MCF 10A (cell line): ENCODE measurements at regions not wholly inside any gene's neighbourhood (a gene's known extent, or its start where the extent isn't known, plus 50 kb on each side); places are given as distances from the start of the nearest gene placed in this dataset.

Source experiments
- BruUV-seq: library from RNA; stranded (reverse); fragments of 400-500 nt; replicated peaks from 2 replicates; lab custom pipeline; 2021; lab: Mats Ljungman, UMichigan
- CTCF ChIA-PET: fragments of 300-600 bp; sonication (Branson Sonifier 250); formaldehyde crosslinking; extraction: SDS; loops from one replicate; lab custom pipeline; 2021; ENCODE audit warnings: antibody characterized with exemption, inconsistent platforms; lab: Yijun Ruan, JAX
- POLR2A ChIA-PET: fragments of 300-600, 350-650 bp; sonication (Branson Sonifier 250); formaldehyde crosslinking; extraction: SDS; loops from one replicate; lab custom pipeline; 2020; ENCODE audit warnings: antibody characterized with exemption, inconsistent platforms; lab: Yijun Ruan, JAX
- DNase-seq: peaks from one replicate; pipeline ENCODE4 v3.0.0-alpha.2; 2018; ENCODE audit not compliant: unreplicated experiment
- H3K27ac Mint-ChIP-seq: one replicate; pipeline ENCODE4 v1.8.0; 2022; ENCODE audit warnings: mild to moderate bottlenecking, low read depth, mixed read lengths; ENCODE audit not compliant: unreplicated experiment
- H3K27me3 Mint-ChIP-seq: one replicate; pipeline ENCODE4 v1.8.0; 2022; ENCODE audit warnings: mixed read lengths; ENCODE audit not compliant: insufficient read depth, unreplicated experiment
- H3K36me3 Mint-ChIP-seq: one replicate; pipeline ENCODE4 v1.8.0; 2022; ENCODE audit warnings: mild to moderate bottlenecking, moderate library complexity, mixed read lengths; ENCODE audit not compliant: insufficient read depth, unreplicated experiment
- H3K4me1 Mint-ChIP-seq: one replicate; pipeline ENCODE4 v1.8.0; 2022; ENCODE audit warnings: mixed read lengths; ENCODE audit not compliant: insufficient read depth, unreplicated experiment
- H3K4me3 Mint-ChIP-seq: one replicate; pipeline ENCODE4 v1.8.0; 2022; ENCODE audit warnings: mild to moderate bottlenecking, moderate library complexity, mixed read lengths; ENCODE audit not compliant: unreplicated experiment
- H3K9me3 Mint-ChIP-seq: one replicate; pipeline ENCODE4 v1.8.0; 2022; ENCODE audit warnings: mixed read lengths; ENCODE audit not compliant: unreplicated experiment
- intact Hi-C: fragments of 100-400 bp; cut with micrococcal nuclease; formaldehyde crosslinking; loops from 2 replicates; pipeline ENCODE4 v1.14.1; 2022
- TF ChIP-seq, protein P1 (sequence below): fragments of 200-600 bp; IDR thresholded peaks from one replicate; pipeline ENCODE4 v1.8.0; 2022; ENCODE audit warnings: antibody characterized with exemption, mild to moderate bottlenecking; ENCODE audit not compliant: unreplicated experiment

DNA sequence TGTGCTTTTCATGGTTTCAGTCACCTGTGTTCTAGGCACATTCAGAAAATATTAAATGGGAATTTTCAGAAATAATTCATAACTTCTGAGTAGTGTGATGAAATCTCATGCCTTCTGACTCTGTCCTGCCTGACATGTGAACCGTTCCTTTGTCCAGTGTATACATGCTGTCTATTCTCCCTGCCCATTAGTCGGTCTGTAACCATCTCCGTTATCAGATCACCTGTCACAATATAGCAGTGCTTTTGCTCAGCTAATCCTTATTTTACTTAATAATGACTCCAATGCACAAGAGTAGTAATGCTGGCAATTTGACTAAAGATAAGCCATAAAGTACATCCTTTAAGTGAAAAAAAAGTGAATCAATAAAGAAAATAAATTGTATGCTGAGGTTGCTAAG is 597.5 kb downstream of the BRINP3 start:
- TF ChIP-seq, protein P1, sequence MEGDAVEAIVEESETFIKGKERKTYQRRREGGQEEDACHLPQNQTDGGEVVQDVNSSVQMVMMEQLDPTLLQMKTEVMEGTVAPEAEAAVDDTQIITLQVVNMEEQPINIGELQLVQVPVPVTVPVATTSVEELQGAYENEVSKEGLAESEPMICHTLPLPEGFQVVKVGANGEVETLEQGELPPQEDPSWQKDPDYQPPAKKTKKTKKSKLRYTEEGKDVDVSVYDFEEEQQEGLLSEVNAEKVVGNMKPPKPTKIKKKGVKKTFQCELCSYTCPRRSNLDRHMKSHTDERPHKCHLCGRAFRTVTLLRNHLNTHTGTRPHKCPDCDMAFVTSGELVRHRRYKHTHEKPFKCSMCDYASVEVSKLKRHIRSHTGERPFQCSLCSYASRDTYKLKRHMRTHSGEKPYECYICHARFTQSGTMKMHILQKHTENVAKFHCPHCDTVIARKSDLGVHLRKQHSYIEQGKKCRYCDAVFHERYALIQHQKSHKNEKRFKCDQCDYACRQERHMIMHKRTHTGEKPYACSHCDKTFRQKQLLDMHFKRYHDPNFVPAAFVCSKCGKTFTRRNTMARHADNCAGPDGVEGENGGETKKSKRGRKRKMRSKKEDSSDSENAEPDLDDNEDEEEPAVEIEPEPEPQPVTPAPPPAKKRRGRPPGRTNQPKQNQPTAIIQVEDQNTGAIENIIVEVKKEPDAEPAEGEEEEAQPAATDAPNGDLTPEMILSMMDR = no peak
- intact Hi-C loops = no loop called here

DNA sequence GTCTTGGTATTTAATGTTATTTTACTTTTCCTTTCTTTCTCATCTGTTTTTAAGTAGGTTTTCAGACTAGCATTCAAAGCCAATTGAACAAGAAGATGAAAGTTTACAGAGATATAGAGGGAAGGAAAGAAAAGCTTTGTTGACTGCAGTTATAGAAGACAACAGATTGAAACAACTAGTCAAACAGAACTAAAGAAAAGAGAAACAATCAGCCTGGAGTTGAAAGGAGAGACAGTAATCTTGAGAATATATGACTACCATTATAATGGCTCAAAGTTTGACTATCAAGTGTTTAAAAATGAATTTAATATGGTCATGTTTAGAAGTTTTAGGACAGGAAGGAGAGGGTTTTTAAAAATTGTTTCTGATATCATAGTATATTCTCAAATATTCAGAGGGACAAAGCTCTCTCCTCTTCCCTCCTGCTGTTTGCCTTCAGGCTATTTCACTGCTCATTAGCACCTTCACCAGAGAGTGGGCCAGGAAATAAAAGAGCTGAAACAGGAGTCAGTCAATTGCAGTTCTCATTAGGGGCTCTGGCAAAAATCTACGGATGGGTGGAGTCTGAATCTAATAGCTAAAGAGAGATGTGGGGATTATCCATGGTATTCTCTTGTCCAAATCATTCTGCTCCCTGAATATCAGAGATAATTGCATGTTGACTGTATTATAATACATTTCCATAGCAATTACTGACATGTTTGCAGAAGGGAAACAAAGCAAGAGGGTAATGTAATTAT is 577.8 kb downstream of the BRINP3 start:
- TF ChIP-seq, protein P1 = no peak
- no TSS peak for BruUV-seq
- Mint-ChIP-seq H3K4me1 (no peaks in the 10 kb centered on the region), H3K36me3 (no peaks in the 10 kb centered on the region), H3K27me3 (no peaks in the 10 kb centered on the region), H3K27ac (no peak overlapping the region), H3K4me3 (no peak overlapping the region), H3K9me3 (peaks cover 8% of the 10 kb centered on the region)
- intact Hi-C loops = no loop called here
- ChIA-PET CTCF (interaction anchor here (0.7 kb wide), 1 partner anchor 14 kb away, joined by 3 read pairs; no protein-coding TSS in a partner anchor), POLR2A (no interaction called here)
- no peak for DNase-seq

More for the DNA sequence above, 597.5 kb downstream of the BRINP3 start:
- Mint-ChIP-seq H3K9me3 (no peaks in the 10 kb centered on the region), H3K27me3 (no peaks in the 10 kb centered on the region), H3K4me3 (no peak overlapping the region), H3K36me3 (no peaks in the 10 kb centered on the region), H3K4me1 (no peaks in the 10 kb centered on the region), H3K27ac (no peak overlapping the region)
- BruUV-seq = no TSS peak
- POLR2A ChIA-PET = no interaction called here
- CTCF ChIA-PET = no interaction called here
- DNase-seq = no peak

- ChIA-PET CTCF (no interaction called here), POLR2A (no interaction called here)
- H3K27ac Mint-ChIP-seq = no peak overlapping the region
- H3K9me3 Mint-ChIP-seq = peaks cover 8% of the 10 kb centered on the region
- no peaks in the 10 kb centered on the region for H3K36me3 Mint-ChIP-seq
- H3K4me1 Mint-ChIP-seq = no peaks in the 10 kb centered on the region
- intact Hi-C loops = no loop called here
- no peaks in the 10 kb centered on the region for H3K27me3 Mint-ChIP-seq
- DNase-seq = no peak
- no TSS peak for BruUV-seq
- TF ChIP-seq, protein P1 = no peak
- no peak overlapping the region for H3K4me3 Mint-ChIP-seq
Observed at GRCh38 chr1:189904509-189904908, 573.2 kb downstream of the BRINP3 start.

GRCh38 chr1:189908113-189908512 is 569.6 kb downstream of the BRINP3 start:
- BruUV-seq = no TSS peak
- Mint-ChIP-seq H3K9me3 (peaks cover 7% of the 10 kb centered on the region), H3K27ac (no peak overlapping the region), H3K4me3 (no peak overlapping the region), H3K27me3 (no peaks in the 10 kb centered on the region), H3K36me3 (no peaks in the 10 kb centered on the region), H3K4me1 (no peaks in the 10 kb centered on the region)
- intact Hi-C loops = no loop called here
- ChIA-PET CTCF (no interaction called here), POLR2A (no interaction called here)
- no peak for DNase-seq
- TF ChIP-seq, protein P1 = no peak
